ENCODE measurements at regions not wholly inside any gene's neighbourhood (a gene's known extent, or its start where the extent isn't known, plus 50 kb on each side); places are given as distances from the start of the nearest gene placed in this dataset.

GRCh38 chr6:130282234-130282995 is 59.7 kb upstream of the SAMD3 start:
- H3K36me3 ChIP-seq = no peaks in the 10 kb centered on the region
- no peaks in the 10 kb centered on the region for H3K9me3 ChIP-seq
- no peak for TF ChIP-seq POLR2A (IDR thresholded peaks at IDR 0.05)
- TF ChIP-seq CTCF (IDR thresholded peaks at IDR 0.05) = peak in 3 of 4 donors; percentile 7 to 21 (median 18)
- intact Hi-C loops (cut with DNase I) = no loop called here
- ATAC-seq (no peak), DNase-seq (no peak)
- no peak overlapping the region for H3K27ac ChIP-seq
- H3K4me1 ChIP-seq = no peaks in the 10 kb centered on the region
- WGBS (ENCODE audit: insufficient coverage, low coverage, low lambda C conversion rate, missing lambda C conversion rate) = 63% methylated on average over 2 of the region's 2 CpGs
- no peak overlapping the region for H3K4me3 ChIP-seq
- H3K27me3 ChIP-seq = no peaks in the 10 kb centered on the region

GRCh38 chr6:130276507-130276906 is 53.8 kb upstream of the SAMD3 start:
- no peaks in the 10 kb centered on the region for H3K4me1 ChIP-seq
- no peak for ATAC-seq
- H3K9me3 ChIP-seq = peaks cover 0 to 5% (median 0%) of the 10 kb centered on the region in 4 donors
- DNase-seq = no peak
- H3K27ac ChIP-seq = no peak overlapping the region
- TF ChIP-seq CTCF (IDR thresholded peaks at IDR 0.05) = no peak
- TF ChIP-seq POLR2A (IDR thresholded peaks at IDR 0.05) = no peak
- H3K27me3 ChIP-seq = no peaks in the 10 kb centered on the region
- H3K36me3 ChIP-seq = no peaks in the 10 kb centered on the region
- 33% methylated on average over 1 of the region's 1 CpG for WGBS (ENCODE audit: insufficient coverage, low coverage, low lambda C conversion rate, missing lambda C conversion rate)
- intact Hi-C loops (cut with DNase I) = no loop called here
- no peak overlapping the region for H3K4me3 ChIP-seq

GRCh38 chr6:130274007-130274406 is 51.3 kb upstream of the SAMD3 start:
- 82% methylated on average over 1 of the region's 1 CpG for WGBS (ENCODE audit: insufficient coverage, low coverage, low lambda C conversion rate, missing lambda C conversion rate)
- ATAC-seq = no peak

More at GRCh38 chr6:130274007-130274406, 51.3 kb upstream of the SAMD3 start:
- Histone ChIP-seq H3K36me3 (no peaks in the 10 kb centered on the region), H3K27ac (no peak overlapping the region), H3K27me3 (no peaks in the 10 kb centered on the region), H3K4me3 (no peak overlapping the region), H3K9me3 (peaks cover 0 to 5% (median 0%) of the 10 kb centered on the region in 4 donors), H3K4me1 (no peaks in the 10 kb centered on the region)
- TF ChIP-seq POLR2A (IDR thresholded peaks at IDR 0.05) (no peak), CTCF (IDR thresholded peaks at IDR 0.05) (no peak)
- DNase-seq = no peak
- intact Hi-C loops (cut with DNase I) = no loop called here
